ENCODE measurements at regions not wholly inside any gene's neighbourhood (a gene's known extent, or its start where the extent isn't known, plus 50 kb on each side); places are given as distances from the start of the nearest gene placed in this dataset.
A peak's percentile ranks its signal among the peaks of the same experiment; 100 is the strongest.
"Not testable (repeated sequence)": the region's sequence is repeated elsewhere in the genome, so short reads cannot be mapped to it uniquely, and the experiment has no call there.

- DNase-seq, result no peak
These were observed 293.1 kb downstream of the HS3ST3B1 start for GRCh38 chr17:14593956-14594355.

GRCh38 chr17:14590459-14591250 lies 289.8 kb downstream of the HS3ST3B1 start:
- DNase-seq, result no peak

DNA sequence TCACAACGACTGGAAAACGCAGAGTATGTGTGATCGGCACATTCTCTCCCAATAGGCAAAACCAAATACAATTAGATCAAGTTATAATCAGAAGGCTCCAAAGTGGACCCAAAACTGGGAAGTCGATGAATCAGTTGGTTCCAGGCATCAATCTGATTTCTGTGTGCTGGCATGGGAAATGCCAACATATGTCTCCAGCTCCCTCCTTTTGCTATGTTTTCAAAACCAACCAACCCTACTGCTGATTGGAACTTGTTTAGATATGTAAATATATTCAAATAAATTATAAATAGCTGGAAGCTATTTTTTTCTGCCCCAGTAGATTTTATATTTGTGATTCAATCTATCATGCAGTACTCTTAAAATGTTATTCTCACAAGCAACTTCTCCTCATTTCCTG lies 284.2 kb downstream of the HS3ST3B1 start:
- DNase-seq, result no peak

- DNase-seq, result no peak
These were observed 282.1 kb downstream of the HS3ST3B1 start for GRCh38 chr17:14582996-14583395.

DNA sequence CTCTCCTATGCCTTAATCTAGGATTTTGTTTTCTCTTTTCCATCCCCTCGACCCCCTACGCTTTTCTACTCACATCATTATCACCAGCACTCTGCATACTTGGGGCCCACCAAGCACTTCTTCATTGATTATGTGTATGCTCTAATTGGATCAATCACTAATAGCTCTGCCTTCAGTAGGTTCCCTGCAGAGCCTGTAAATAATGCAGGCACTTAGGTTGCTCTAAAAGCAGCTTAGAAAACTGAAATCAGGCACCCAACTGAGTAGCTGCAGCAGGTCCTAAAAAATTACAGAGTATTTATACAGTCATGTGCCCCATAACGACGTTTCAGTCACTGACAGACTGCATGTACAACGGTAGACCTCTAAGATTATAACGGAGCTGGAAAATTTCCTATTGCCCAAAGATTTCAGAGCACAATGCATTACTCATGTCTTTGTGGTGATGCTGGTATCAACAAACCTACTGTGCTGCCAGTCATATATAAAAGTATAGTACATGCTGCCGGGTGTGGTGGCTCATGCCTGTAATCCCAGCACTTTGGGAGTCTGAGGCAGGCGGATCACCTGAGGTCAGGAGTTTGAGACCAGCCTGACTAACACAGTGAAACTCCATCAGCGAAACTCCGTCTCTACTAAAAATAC lies 280.4 kb downstream of the HS3ST3B1 start:
- no peak for DNase-seq

GRCh38 chr17:14580499-14580898 lies 279.6 kb downstream of the HS3ST3B1 start:
- no peak for DNase-seq

- DNase-seq, result no peak
These were observed 278.8 kb downstream of the HS3ST3B1 start for GRCh38 chr17:14579716-14580115.

DNA sequence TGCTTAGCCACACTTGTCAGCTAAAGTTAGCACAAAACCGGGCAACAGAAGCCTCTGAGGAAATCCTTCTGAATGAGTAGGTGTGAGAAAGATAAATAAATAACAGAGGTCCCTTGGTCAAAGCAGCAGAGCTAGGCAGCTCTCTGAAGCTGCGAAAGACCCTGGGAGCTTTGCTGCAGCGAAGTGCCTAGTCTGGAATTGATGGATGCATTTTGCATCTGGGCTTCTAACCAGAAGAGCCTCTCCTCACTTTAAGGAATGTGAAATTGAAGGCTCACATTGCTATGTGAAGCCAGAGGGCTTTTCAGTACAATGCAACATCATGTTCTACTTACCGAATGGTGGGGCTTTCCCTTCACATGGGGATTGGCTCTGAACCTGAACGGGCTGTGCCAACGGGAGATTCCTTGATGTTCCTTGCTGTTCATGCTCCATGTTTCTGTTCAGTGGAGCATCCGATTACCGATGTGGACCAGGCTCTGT lies 274.6 kb downstream of the HS3ST3B1 start:
- no peak for DNase-seq

DNA sequence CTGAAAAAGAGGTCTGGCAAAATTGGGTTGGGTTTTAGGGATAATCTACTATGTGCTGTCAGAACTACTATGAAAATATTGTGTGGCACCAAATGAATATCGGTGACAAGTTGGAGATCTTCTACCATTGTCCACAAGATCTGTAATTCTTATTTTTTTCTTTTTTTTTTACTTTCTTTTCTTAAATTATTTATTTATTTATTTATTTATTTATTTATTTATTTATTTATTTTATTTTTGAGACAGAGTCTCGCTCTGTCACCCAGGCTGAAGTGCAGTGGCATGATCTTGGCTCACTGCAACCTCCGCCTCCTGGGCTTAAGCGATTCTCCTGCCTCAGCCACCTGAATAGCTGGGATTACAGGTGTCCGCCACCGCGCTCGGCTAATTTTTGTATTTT lies 259.4 kb downstream of the HS3ST3B1 start:
- not testable (repeated sequence) for DNase-seq

- DNase-seq, result no peak
These were observed 258.6 kb downstream of the HS3ST3B1 start for GRCh38 chr17:14559264-14560119.

DNA sequence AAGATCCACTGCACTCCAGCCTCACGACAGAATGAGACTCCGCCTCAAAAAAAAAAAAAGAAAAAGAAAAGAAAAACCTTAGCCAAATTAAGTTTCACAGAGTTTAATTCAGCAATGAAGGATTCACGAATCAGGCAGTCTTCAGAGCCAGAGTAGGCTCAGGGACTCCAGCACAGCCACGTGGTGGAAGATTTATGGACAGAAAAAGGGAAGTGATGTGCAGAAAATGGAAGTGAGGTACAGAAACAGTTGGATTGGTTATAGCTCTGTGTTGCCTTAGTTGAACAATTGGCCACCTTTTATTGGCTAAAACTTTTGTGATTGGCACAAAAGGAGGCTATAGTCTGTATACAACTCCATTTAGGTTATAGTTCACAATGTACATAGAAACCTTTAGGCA lies 256.6 kb downstream of the HS3ST3B1 start:
- peak; percentile 81 for DNase-seq

- DNase-seq, result no peak
These were observed 253.0 kb downstream of the HS3ST3B1 start for GRCh38 chr17:14553847-14554246.

DNA sequence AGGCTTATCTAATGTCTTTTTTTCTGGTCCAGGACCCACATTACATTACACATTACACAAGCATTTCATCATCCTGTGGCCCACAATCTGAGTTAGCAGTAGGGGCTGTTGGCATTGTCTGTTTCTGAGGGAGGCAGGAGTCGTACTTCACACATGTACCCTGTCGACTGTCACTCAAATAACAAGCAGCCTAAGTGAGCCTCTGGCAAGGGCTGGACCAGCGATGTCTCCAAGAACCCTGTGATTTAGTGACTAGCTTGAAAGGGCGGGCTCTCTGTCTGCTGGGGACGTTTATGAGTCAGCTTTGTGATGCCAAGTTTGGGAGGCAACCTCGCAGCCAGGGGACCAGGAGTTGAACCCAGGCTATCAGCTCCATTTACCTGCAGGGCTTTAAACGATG lies 251.4 kb downstream of the HS3ST3B1 start:
- peak; percentile 79 for DNase-seq

GRCh38 chr17:14547556-14547955 lies 246.7 kb downstream of the HS3ST3B1 start:
- DNase-seq, result no peak

DNA sequence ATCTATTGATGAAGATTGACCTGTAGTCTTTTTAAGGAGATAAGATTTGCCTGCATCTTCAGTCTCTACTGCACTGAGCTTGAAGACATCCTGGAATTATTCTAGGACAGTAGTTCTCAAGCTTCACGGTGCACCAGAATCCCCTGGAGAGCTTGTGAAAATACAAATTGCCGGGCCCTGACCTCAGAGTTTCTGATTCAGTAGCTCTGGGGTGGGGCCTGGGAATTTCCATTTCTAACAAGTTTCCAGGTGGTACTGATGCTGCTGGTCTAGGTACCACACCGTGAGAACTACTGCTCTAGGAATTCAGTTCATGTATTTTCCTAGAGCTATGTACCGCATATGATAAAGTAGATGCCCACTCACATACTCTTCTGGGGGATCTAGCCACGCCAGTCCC lies 246.1 kb downstream of the HS3ST3B1 start:
- DNase-seq, result no peak

GRCh38 chr17:14545156-14545906 lies 244.4 kb downstream of the HS3ST3B1 start:
- no peak for DNase-seq

- no peak for DNase-seq
These were observed 240.8 kb downstream of the HS3ST3B1 start for GRCh38 chr17:14541714-14542113.

- no peak for DNase-seq
These were observed 238.9 kb downstream of the HS3ST3B1 start for GRCh38 chr17:14539801-14540200.

DNA sequence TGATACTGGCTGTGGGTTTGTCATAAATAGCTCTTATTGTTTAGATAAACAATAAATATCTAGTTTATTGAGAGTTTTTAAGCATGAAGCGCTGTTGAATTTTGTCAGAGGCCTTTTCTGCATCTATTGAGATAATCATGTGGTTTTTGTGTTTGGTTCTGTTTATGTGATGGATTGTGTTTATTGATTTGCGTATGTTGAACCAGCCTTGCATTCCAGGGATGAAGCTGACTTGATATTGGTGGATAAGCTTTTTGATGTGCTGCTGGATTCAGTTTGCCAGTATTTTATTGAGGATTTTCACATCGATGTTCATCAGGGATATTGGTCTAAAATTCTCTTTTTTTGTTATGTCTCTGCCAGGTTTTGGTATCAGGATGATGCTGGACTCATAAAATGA lies 231.4 kb downstream of the HS3ST3B1 start:
- not testable (repeated sequence) for DNase-seq

GRCh38 chr17:14525551-14526455 lies 224.9 kb downstream of the HS3ST3B1 start:
- no peak for DNase-seq

DNA sequence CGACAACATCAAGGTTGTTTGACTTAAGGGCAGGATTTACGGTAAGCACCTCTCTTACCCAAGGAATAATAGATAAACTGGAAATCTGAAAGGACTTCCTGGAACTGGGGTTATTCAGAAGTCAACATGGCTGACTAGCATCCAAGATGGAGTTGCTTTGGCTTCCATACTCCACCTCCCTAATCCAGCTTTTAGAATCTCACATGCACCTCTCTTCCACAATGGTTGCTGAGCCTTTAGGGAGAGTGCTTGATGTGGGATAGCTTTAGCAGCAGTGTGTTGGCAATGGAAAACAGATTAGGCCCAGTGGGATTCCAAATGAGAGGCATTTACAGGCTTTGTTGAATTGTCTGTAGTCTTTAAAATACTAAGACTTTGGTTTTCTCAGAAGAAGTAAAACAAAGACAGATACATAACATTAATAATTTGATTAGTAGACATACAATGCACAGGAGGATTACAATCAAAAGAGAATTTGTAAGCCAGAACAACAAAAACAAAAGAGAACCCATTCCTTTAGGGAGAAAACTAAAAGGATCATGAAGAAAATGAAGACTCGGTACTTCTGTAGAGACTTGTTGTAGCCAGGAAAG lies 222.0 kb downstream of the HS3ST3B1 start:
- DNase-seq, result no peak

All from OCI-M1 (cell line).